Endothelial cell of umbilical vein (primary cell): ENCODE measurements at regions not wholly inside any gene's neighbourhood (a gene's known extent, or its start where the extent isn't known, plus 50 kb on each side); places are given as distances from the start of the nearest gene placed in this dataset.

Experiments used
- BruUV-seq: library from RNA; stranded (reverse); fragments of 400-500 nt; replicated peaks from 2 replicates; lab custom pipeline; 2021; lab: Mats Ljungman, UMichigan
- CTCF ChIA-PET: fragments of 300-600, 350-600 bp; sonication (Branson Sonifier 250); formaldehyde crosslinking; loops from one replicate; lab custom pipeline; 2021; ENCODE audit warnings: antibody characterized with exemption, inconsistent platforms; lab: Charles Lee
- POLR2A ChIA-PET: fragments of 300-600, 350-600 bp; sonication (Branson Sonifier 250); formaldehyde crosslinking; loops from one replicate; lab custom pipeline; 2021; ENCODE audit warnings: antibody characterized with exemption, inconsistent platforms; lab: Charles Lee
- DNase-seq: peaks from one replicate; pipeline ENCODE4 v3.0.0-alpha.2; 2011; ENCODE audit warnings: low read depth, low spot score
- FAIRE-seq: peaks from 2 replicates; lab custom pipeline; 2011; peaks lifted over from hg19 to GRCh38; lab: Jason Lieb, UNC
- H2AFZ ChIP-seq: 2 replicates; pipeline ENCODE4 v1.6.0; 2012; ENCODE audit warnings: low read depth, low read length, control low read depth, inconsistent platforms
- H3K27ac ChIP-seq: 2 replicates; pipeline ENCODE4 v1.5.1; 2011; ENCODE audit warnings: low read depth, mild to moderate bottlenecking, control low read depth, low read length, moderate library complexity; ENCODE audit not compliant: insufficient read depth
- H3K27me3 ChIP-seq, 2 experiments: 2 replicates each; pipeline versions ENCODE4 v1.6.0 to v1.6.1; 2011; ENCODE audit warnings: low read length in 2 of 2, mixed read lengths in 1 of 2; ENCODE audit not compliant: control insufficient read depth in 2 of 2, insufficient read depth in 2 of 2
- H3K36me3 ChIP-seq, 2 experiments: 2 replicates in 1 of 2; 3 replicates in 1 of 2; pipeline ENCODE4 v1.5.1; 2011; ENCODE audit warnings: low read length in 2 of 2, mild to moderate bottlenecking in 1 of 2, moderate library complexity in 1 of 2; ENCODE audit not compliant: control insufficient read depth in 2 of 2, insufficient read depth in 2 of 2; ENCODE audit errors: extremely low read depth in 1 of 2
- H3K4me1 ChIP-seq: 3 replicates; pipeline ENCODE4 v1.5.1; 2011; ENCODE audit warnings: mild to moderate bottlenecking, low read length; ENCODE audit not compliant: control insufficient read depth, insufficient read depth; ENCODE audit errors: extremely low read depth
- H3K4me2 ChIP-seq: 2 replicates; pipeline ENCODE4 v1.6.1; 2011; ENCODE audit warnings: low read length, control low read depth, mixed read lengths; ENCODE audit not compliant: insufficient read depth
- H3K4me3 ChIP-seq, 3 experiments: fragments of 200-600 bp in 1 of 3; sonication (generic), shearing (Covaris generic) in 1 of 3; replicated peaks in 1 of 3; 2 replicates each; pipeline ENCODE4 v1.5.1; 2011 to 2016; ENCODE audit warnings: control low read depth in 3 of 3, low read length in 3 of 3, mild to moderate bottlenecking in 2 of 3, inconsistent platforms in 1 of 3, low read depth in 1 of 3, moderate library complexity in 1 of 3; ENCODE audit not compliant: insufficient read depth in 1 of 3
- H3K79me2 ChIP-seq: 2 replicates; pipeline ENCODE4 v1.6.0; 2012; ENCODE audit warnings: low read length, inconsistent platforms; ENCODE audit not compliant: control insufficient read depth, insufficient read depth
- H3K9ac ChIP-seq: replicated peaks from 2 replicates; pipeline ENCODE3; 2011; ENCODE audit warnings: low read length, control low read depth; ENCODE audit not compliant: insufficient read depth; ENCODE audit errors: extremely low read depth
- H3K9me1 ChIP-seq: replicated peaks from 3 replicates; pipeline ENCODE4 v1.6.0; 2011; ENCODE audit warnings: mild to moderate bottlenecking, low read length; ENCODE audit not compliant: control insufficient read depth, insufficient read depth; ENCODE audit errors: extremely low read depth
- H3K9me3 ChIP-seq: replicated peaks from 2 replicates; pipeline ENCODE4 v1.5.1; 2012; ENCODE audit warnings: low read length, inconsistent platforms; ENCODE audit not compliant: control insufficient read depth, insufficient read depth
- H4K20me1 ChIP-seq: replicated peaks from 2 replicates; pipeline ENCODE3; 2011; ENCODE audit warnings: mild to moderate bottlenecking, low read length; ENCODE audit not compliant: control insufficient read depth, insufficient read depth; ENCODE audit errors: extremely low read depth
- EZH2 ChIP-seq: IDR thresholded peaks from 2 replicates; pipeline ENCODE4 v1.6.1; 2012; ENCODE audit warnings: borderline replicate concordance, low read depth, mild to moderate bottlenecking, moderate library complexity, low read length, inconsistent platforms; ENCODE audit not compliant: severe bottlenecking
- FOS ChIP-seq: IDR thresholded peaks from 2 replicates; pipeline ENCODE4 v1.6.1; 2011; ENCODE audit warnings: mild to moderate bottlenecking, low read length, moderate library complexity, borderline replicate concordance; ENCODE audit not compliant: insufficient read depth
- GATA2 ChIP-seq: IDR thresholded peaks from 2 replicates; pipeline ENCODE4 v1.7.0; 2011; ENCODE audit warnings: low read depth, mild to moderate bottlenecking, moderate library complexity, mixed read lengths, low read length; ENCODE audit not compliant: insufficient read length, insufficient read depth
- JUN ChIP-seq: IDR thresholded peaks from 2 replicates; pipeline ENCODE4 v1.6.1; 2011; ENCODE audit warnings: borderline replicate concordance, low read depth; ENCODE audit not compliant: insufficient read length, insufficient read depth
- MYC ChIP-seq: IDR thresholded peaks from one replicate; pipeline ENCODE4 v1.6.1; 2011; ENCODE audit warnings: mild to moderate bottlenecking, low read depth, low read length
- POLR2A ChIP-seq: IDR thresholded peaks from 2 replicates; pipeline ENCODE4 v1.6.1; 2012; ENCODE audit warnings: low read depth, mild to moderate bottlenecking, control low read depth, low read length
- dilution Hi-C: fragments of 300-500 bp; cut with MboI; formaldehyde crosslinking; loops from one replicate; pipeline ENCODE4 v1.15.0; 2019; ENCODE audit warnings: low sequenced_read_pairs; ENCODE audit not compliant: extremely low pct_ligation_motif_present
- intact Hi-C: fragments of 100-400 bp; cut with micrococcal nuclease; formaldehyde crosslinking; loops from one replicate; pipeline ENCODE4 v1.10.0; 2022

GRCh38 chr2:213233438-213234330, 50.6 kb upstream of the SPAG16 start:
- FAIRE-seq: no peak
- H3K4me2 ChIP-seq: no peak overlapping the region

More at GRCh38 chr2:213233438-213234330, 50.6 kb upstream of the SPAG16 start:
- Histone ChIP-seq H3K9ac (no peak overlapping the region), H3K27me3 (no peaks in the 10 kb centered on the region), H2AFZ (no peak overlapping the region), H3K36me3 (no peaks in the 10 kb centered on the region), H4K20me1 (no peaks in the 10 kb centered on the region), H3K27ac (no peak overlapping the region), H3K9me1 (no peaks in the 10 kb centered on the region), H3K4me1 (peaks cover 2% of the 10 kb centered on the region), H3K9me3 (no peaks in the 10 kb centered on the region), H3K79me2 (no peaks in the 10 kb centered on the region), H3K4me3 (no peak overlapping the region)
- DNase-seq: no peak
- POLR2A ChIA-PET: no interaction called here
- CTCF ChIA-PET: no interaction called here
- dilution Hi-C loops: no loop called here
- intact Hi-C loops: loop anchor here (5.0 kb wide), 1 partner anchor 546 kb away; no protein-coding TSS in a partner anchor
- no TSS peak for BruUV-seq
- TF ChIP-seq EZH2 (no peak), GATA2 (no peak), POLR2A (no peak), JUN (no peak), FOS (no peak), MYC (no peak)
